NB4 (cell line): ENCODE measurements at regions not wholly inside any gene's neighbourhood (a gene's known extent, or its start where the extent isn't known, plus 50 kb on each side); places are given as distances from the start of the nearest gene placed in this dataset.

ENCODE experiments used
- DNase-seq: peaks from one replicate; pipeline ENCODE4 v3.0.0; 2010; ENCODE audit warnings: low read depth
- H3K4me3 ChIP-seq: one replicate; pipeline ENCODE4 v1.5.1; 2011; ENCODE audit warnings: mild to moderate bottlenecking, low read depth, low read length, moderate library complexity
- CTCF ChIP-seq: IDR thresholded peaks from one replicate; pipeline ENCODE4 v1.5.1; 2012; ENCODE audit warnings: low read depth, low read length
- MAX ChIP-seq: IDR thresholded peaks from 2 replicates; pipeline ENCODE4 v1.6.1; 2011; ENCODE audit warnings: low read depth, low read length
- MYC ChIP-seq: IDR thresholded peaks from 2 replicates; pipeline ENCODE4 v1.6.1; 2011; ENCODE audit warnings: low read depth, low read length
- POLR2A ChIP-seq: IDR thresholded peaks from 2 replicates; pipeline ENCODE4 v1.6.1; 2011; ENCODE audit warnings: mild to moderate bottlenecking; ENCODE audit not compliant: insufficient read length; ENCODE audit errors: extremely low read depth

- no peak overlapping the region for H3K4me3 ChIP-seq
- no peak for DNase-seq
- no peak for TF ChIP-seq CTCF
- TF ChIP-seq MYC, result no peak
- TF ChIP-seq MAX, result no peak
- no peak for TF ChIP-seq POLR2A
Observed at GRCh38 chr18:73419531-73419930, 551.7 kb upstream of the NETO1 start.

GRCh38 chr18:73414598-73414997 is 546.8 kb upstream of the NETO1 start:
- TF ChIP-seq MAX (no peak), MYC (no peak), CTCF (no peak), POLR2A (no peak)
- no peak for DNase-seq
- no peak overlapping the region for H3K4me3 ChIP-seq

GRCh38 chr18:73414069-73414468 is 546.3 kb upstream of the NETO1 start:
- H3K4me3 ChIP-seq, result no peak overlapping the region
- TF ChIP-seq POLR2A, result no peak
- TF ChIP-seq MYC, result no peak
- no peak for TF ChIP-seq CTCF
- TF ChIP-seq MAX, result no peak
- DNase-seq, result no peak

GRCh38 chr18:73409242-73409641 is 541.5 kb upstream of the NETO1 start:
- TF ChIP-seq MAX (no peak), POLR2A (no peak), CTCF (no peak), MYC (no peak)
- no peak for DNase-seq
- H3K4me3 ChIP-seq, result no peak overlapping the region

- no peak for DNase-seq
- TF ChIP-seq POLR2A (no peak), CTCF (no peak), MYC (no peak), MAX (no peak)
Observed at GRCh38 chr18:73408469-73408868, 540.7 kb upstream of the NETO1 start.

GRCh38 chr18:73407506-73407905 is 539.7 kb upstream of the NETO1 start:
- TF ChIP-seq MAX, result no peak
- no peak for TF ChIP-seq POLR2A
- no peak for TF ChIP-seq CTCF
- TF ChIP-seq MYC, result no peak
- H3K4me3 ChIP-seq, result no peak overlapping the region
- no peak for DNase-seq

More at GRCh38 chr18:73408469-73408868, 540.7 kb upstream of the NETO1 start:
- no peak overlapping the region for H3K4me3 ChIP-seq
